ENCODE measurements at regions not wholly inside any gene's neighbourhood (a gene's known extent, or its start where the extent isn't known, plus 50 kb on each side); places are given as distances from the start of the nearest gene placed in this dataset.

GRCh38 chr9:87140142-87140541 lies 192.8 kb upstream of the GAS1 start:
- no peak overlapping the region for H3K4me3 ChIP-seq
- H3K27me3 ChIP-seq, result no peaks in the 10 kb centered on the region
- no peak for DNase-seq (ENCODE audit: extremely low spot score)
- peaks cover 0 to 7% (median 6%) of the 10 kb centered on the region in 4 donors for H3K4me1 ChIP-seq
- intact Hi-C loops (cut with DNase I), result no loop called here
- TF ChIP-seq POLR2A (IDR thresholded peaks at IDR 0.05; ENCODE audit: low read depth) (no peak), CTCF (IDR thresholded peaks at IDR 0.05) (no peak), EP300 (IDR thresholded peaks at IDR 0.05) (no peak), POLR2AphosphoS5 (IDR thresholded peaks at IDR 0.05) (no peak)
- H3K36me3 ChIP-seq, result no peaks in the 10 kb centered on the region
- H3K27ac ChIP-seq (replicated peaks in 1 of 4), result no peak overlapping the region
- 97% methylated on average over 4 of the region's 4 CpGs for WGBS
- no peaks in the 10 kb centered on the region for H3K9me3 ChIP-seq

GRCh38 chr9:87140605-87141109 lies 193.4 kb upstream of the GAS1 start:
- Histone ChIP-seq H3K27ac (replicated peaks in 1 of 4) (no peak overlapping the region), H3K4me3 (no peak overlapping the region), H3K4me1 (peaks cover 0 to 7% (median 6%) of the 10 kb centered on the region in 4 donors), H3K27me3 (no peaks in the 10 kb centered on the region), H3K9me3 (no peaks in the 10 kb centered on the region), H3K36me3 (no peaks in the 10 kb centered on the region)
- peak; percentile 57 for DNase-seq (ENCODE audit: extremely low spot score)
- intact Hi-C loops (cut with DNase I), result no loop called here
- 89% methylated on average over 6 of the region's 6 CpGs for WGBS
- TF ChIP-seq EP300 (IDR thresholded peaks at IDR 0.05) (no peak), POLR2AphosphoS5 (IDR thresholded peaks at IDR 0.05) (no peak), POLR2A (IDR thresholded peaks at IDR 0.05; ENCODE audit: low read depth) (no peak), CTCF (IDR thresholded peaks at IDR 0.05) (no peak)

- H3K27me3 ChIP-seq, result no peaks in the 10 kb centered on the region
- no peak overlapping the region for H3K4me3 ChIP-seq
- 97% methylated on average over 8 of the region's 8 CpGs for WGBS
- H3K27ac ChIP-seq (replicated peaks in 1 of 4), result no peak overlapping the region
- TF ChIP-seq CTCF (IDR thresholded peaks at IDR 0.05) (no peak), EP300 (IDR thresholded peaks at IDR 0.05) (no peak), POLR2A (IDR thresholded peaks at IDR 0.05; ENCODE audit: low read depth) (no peak), POLR2AphosphoS5 (IDR thresholded peaks at IDR 0.05) (no peak)
- DNase-seq (ENCODE audit: extremely low spot score), result peak; percentile 62
- H3K9me3 ChIP-seq, result no peaks in the 10 kb centered on the region
- H3K4me1 ChIP-seq, result peaks cover 0 to 7% (median 6%) of the 10 kb centered on the region in 4 donors
- intact Hi-C loops (cut with DNase I), result no loop called here
- no peaks in the 10 kb centered on the region for H3K36me3 ChIP-seq
Observed at GRCh38 chr9:87141124-87141523, 193.8 kb upstream of the GAS1 start.

GRCh38 chr9:87146933-87147332 lies 199.6 kb upstream of the GAS1 start:
- H3K4me1 ChIP-seq, result peaks cover 9 to 21% (median 17%) of the 10 kb centered on the region in 4 donors
- TF ChIP-seq CTCF (IDR thresholded peaks at IDR 0.05) (no peak), EP300 (IDR thresholded peaks at IDR 0.05) (no peak), POLR2A (IDR thresholded peaks at IDR 0.05; ENCODE audit: low read depth) (no peak), POLR2AphosphoS5 (IDR thresholded peaks at IDR 0.05) (no peak)
- WGBS, result 77% methylated on average over 7 of the region's 7 CpGs
- no peak overlapping the region for H3K27ac ChIP-seq (replicated peaks in 1 of 4)
- H3K27me3 ChIP-seq, result no peaks in the 10 kb centered on the region
- intact Hi-C loops (cut with DNase I), result no loop called here
- no peaks in the 10 kb centered on the region for H3K9me3 ChIP-seq
- no peak overlapping the region for H3K4me3 ChIP-seq
- DNase-seq (ENCODE audit: extremely low spot score), result no peak
- no peaks in the 10 kb centered on the region for H3K36me3 ChIP-seq

GRCh38 chr9:87147839-87148238 lies 200.5 kb upstream of the GAS1 start:
- TF ChIP-seq POLR2AphosphoS5 (IDR thresholded peaks at IDR 0.05) (no peak), CTCF (IDR thresholded peaks at IDR 0.05) (no peak), POLR2A (IDR thresholded peaks at IDR 0.05; ENCODE audit: low read depth) (no peak), EP300 (IDR thresholded peaks at IDR 0.05) (no peak)
- intact Hi-C loops (cut with DNase I), result no loop called here

More at GRCh38 chr9:87147839-87148238, 200.5 kb upstream of the GAS1 start:
- DNase-seq (ENCODE audit: extremely low spot score), result no peak
- WGBS, result 87% methylated on average over 8 of the region's 8 CpGs
- no peaks in the 10 kb centered on the region for H3K9me3 ChIP-seq
- peak overlapping the region; percentile 83 to 90 (median 88) for H3K27ac ChIP-seq (replicated peaks in 1 of 4)
- peak overlapping the region; percentile 47 to 59 (median 52) for H3K4me3 ChIP-seq
- peaks cover 9 to 21% (median 17%) of the 10 kb centered on the region in 4 donors for H3K4me1 ChIP-seq
- no peaks in the 10 kb centered on the region for H3K36me3 ChIP-seq
- H3K27me3 ChIP-seq, result no peaks in the 10 kb centered on the region

Data from esophagus muscularis mucosa (tissue), 4 donors.